GM19099 (cell line): ENCODE measurements at regions not wholly inside any gene's neighbourhood (a gene's known extent, or its start where the extent isn't known, plus 50 kb on each side); places are given as distances from the start of the nearest gene placed in this dataset.

Source experiments
- POLR2A ChIP-seq: IDR thresholded peaks from 3 replicates; pipeline ENCODE4 v1.6.1; 2011; ENCODE audit warnings: low read depth; ENCODE audit not compliant: insufficient read length; ENCODE audit errors: extremely low read depth

DNA sequence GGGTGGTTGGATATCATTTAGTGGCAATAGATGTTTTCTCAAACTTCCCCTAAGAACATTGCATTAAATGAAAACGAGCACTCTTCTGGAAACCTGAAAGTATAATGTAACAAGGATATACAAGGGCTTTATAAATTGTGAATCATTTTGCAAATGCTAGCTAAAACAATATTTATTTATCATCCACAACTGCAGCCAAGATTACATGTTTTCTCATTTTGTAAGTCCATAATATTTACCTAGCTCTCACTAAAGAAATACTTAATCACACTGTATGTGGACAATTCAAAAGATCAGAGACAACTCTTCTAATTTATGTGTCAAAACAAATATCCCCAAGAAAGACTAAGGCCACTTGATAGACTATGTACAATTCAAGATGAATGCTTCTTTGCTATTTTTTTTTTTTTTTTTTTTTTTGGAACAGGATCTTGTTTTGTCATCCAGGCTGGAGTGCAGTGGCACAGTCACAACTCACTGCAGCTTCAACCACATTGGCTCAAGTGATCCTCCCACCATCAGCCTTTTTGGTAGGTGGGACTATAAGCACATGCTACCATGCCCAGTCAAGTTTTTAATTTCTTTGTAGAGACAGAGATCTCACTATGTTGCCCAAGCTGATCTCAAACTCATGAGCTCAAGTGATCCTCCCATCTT, 427.7 kb upstream of the THBS1 start:
- no peak for TF ChIP-seq POLR2A

DNA sequence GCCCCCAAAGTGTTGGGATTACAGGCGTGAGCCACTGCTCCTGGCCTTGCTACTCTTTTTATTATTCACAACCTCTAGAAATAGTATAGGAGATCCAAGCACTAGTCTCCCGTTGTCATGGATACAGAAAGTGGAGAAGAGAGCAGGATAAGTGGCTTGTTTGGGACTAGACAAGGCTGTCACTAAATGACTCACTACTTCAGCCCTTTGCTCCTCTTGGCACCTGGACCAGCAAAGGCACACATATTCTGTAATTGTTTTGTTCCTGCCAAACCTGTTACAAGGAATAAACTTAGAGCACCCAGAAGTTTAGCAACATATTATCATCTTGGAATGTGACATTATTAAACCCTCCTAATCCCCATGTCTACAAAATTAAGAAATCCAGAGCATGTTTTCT, 427.2 kb upstream of the THBS1 start:
- no peak for TF ChIP-seq POLR2A

DNA sequence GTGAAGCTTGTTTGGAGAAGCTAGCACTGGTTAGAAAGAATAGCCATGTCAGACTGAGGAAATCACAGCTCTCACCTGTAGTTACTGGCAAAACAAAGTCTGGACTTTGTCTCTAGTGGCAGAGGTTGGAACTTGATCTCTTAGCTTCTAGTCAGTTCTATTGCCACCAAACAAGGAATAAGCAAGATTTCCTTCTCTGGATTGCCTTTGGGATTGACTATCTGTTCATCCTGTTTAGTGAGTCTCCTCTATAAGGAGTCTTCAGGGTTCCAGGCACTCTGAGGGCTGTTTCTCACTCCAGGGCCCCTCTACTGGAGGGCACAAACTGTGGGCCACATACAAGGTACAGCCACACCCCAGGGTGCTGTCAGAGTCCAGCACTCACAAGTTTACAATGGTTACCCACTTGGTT, 426.6 kb upstream of the THBS1 start:
- no peak for TF ChIP-seq POLR2A

DNA sequence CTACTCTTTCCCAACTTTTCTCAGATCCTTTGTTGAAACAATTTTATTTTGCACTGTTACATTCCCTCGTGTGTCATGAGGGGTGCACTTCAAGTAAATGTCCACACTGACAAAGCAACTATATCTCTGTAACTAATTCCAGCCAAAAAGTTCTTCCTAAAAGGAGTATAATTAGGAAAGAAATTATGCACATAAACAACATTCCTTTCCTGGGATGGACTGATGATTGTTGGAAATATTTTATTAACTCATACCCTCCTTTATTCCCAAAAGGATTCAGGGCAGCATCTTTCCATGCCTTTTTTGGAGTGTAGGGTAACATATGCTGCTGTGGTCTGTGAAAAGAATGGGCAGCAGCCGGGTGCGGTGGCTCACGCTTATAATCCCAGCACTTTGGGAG, 426.1 kb upstream of the THBS1 start:
- no peak for TF ChIP-seq POLR2A

DNA sequence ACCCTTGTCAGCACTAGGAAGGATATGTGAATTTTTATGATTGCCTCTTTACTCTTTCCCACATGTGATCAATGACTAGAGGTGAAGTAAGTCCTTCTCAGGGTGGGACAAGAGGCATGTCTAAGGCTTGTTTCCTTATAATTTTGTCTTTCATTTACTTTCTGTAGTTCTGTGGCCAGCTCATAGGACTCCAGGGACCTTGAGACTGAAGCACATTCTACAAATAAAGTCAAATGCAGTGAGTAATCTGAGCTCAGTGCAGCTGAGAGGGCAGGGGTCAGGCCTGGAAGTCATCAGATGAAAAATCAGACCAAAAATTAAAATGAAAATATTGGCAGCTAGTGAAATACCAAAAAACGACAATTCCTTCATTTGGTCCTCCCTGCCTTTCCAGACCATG, 424.7 kb upstream of the THBS1 start:
- no peak for TF ChIP-seq POLR2A

DNA sequence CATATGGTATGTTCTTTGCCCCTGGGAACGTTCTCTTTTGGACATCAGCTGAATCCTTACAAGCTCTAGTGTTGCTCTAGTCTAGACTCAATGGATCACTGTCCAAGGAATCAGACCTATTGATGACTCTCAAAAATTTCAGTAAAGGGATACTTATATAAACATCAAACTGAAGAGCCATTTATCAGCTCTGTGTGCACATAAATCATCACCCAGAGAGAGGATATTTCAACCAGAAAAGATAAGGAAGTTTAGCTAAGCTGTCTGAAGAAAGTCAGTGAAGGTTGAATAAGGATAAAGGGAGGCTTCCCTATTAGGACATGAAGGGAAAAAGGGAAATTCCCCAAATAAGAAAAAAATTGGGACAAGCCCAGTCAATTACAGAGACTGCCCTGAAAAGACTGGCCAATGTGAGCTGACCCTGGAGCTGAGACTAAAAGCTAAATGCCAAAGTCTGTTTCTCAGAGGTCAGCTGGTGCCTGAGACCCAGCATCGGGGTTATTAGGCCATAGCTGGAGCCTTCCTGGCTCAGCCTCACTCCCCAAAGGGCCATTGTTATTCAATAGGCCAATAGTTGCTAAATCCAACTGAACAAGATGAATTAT, 424.1 kb upstream of the THBS1 start:
- no peak for TF ChIP-seq POLR2A

DNA sequence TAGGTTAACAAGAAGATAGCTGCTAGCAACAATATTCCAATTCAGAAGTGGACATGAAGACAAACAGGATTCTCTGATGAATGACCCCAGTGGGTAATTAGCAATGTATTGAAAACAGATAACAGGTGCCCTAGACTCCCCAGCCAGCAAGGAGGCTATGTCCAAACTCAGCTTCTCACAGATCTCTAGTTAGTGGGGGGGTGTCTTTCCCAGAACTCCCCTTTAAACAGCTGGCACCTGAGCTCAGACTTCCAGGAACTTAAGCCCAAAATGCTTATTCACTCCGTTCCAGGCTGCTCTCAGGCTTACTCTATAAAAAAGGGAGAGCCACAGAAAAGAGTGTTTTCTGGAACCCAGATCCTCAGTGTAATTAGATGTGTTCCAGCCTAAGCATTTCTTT, 423.0 kb upstream of the THBS1 start:
- no peak for TF ChIP-seq POLR2A

DNA sequence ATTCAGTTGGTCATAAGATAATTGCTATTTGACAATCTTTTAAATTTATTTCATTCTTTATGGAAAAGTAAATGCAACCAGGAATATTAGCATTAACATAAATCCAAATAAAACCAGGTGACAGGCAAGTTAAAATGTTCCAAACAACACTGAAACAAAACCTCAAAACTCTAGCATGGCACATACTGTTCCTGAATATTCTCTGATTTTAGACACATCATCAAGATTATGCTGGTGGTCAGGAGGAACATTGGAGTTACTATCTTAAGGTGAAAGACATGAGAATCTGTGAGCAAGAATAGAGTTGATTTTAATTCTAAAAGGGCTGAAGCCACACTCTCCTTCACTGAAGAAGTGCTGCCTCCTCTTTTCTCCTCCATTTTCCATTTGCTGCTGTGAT, 421.0 kb upstream of the THBS1 start:
- no peak for TF ChIP-seq POLR2A

DNA sequence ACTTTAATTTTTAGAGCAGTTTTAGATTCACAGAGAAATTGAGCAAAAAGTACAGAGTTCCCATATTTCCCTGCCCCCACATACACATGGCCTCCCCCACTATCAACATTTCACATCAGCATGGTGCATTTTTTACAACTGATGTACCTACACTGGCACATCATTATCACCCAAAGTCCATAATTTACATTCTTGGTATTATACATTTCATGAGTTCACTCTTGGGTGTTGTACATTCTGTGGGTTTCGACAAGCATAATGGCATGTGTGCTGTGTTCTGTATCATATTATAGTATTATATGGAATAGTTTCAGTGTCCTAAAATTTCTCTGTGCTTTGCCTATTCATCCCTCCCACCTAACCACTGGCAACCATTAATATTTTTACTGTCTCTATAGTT, 419.8 kb upstream of the THBS1 start:
- TF ChIP-seq POLR2A, result no peak

DNA sequence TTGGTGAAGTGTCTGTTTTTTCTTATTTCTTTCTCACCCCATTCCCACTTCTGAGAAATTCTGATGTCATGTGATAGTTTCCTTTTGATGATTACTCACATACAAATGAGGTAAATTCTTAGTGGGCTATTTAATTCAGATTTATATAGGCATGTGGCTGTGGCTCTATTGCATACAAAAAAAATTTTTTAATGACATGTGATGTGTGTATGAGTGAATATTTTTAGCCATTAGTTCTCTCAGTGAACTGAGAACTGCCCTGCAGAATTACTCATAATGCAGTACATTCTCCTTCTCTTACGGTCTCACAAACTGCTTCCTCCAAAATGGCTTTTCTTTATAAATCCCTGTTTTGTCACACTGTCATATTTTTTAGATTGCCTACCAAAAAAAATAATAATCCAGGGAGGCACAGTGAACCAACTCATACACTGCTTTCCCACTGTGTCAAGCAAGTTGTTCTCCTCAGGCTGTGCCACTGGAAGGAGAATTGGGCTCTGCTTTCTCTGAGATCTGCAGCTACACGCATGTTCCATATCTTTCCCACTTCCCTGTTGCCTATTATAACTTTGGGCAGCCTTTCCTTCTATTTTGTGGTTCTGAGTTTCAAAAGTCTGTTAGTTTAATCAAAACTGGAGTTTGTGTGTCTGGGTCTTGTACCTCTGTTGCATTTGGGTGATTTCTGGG, 415.7 kb upstream of the THBS1 start:
- TF ChIP-seq POLR2A, result no peak

DNA sequence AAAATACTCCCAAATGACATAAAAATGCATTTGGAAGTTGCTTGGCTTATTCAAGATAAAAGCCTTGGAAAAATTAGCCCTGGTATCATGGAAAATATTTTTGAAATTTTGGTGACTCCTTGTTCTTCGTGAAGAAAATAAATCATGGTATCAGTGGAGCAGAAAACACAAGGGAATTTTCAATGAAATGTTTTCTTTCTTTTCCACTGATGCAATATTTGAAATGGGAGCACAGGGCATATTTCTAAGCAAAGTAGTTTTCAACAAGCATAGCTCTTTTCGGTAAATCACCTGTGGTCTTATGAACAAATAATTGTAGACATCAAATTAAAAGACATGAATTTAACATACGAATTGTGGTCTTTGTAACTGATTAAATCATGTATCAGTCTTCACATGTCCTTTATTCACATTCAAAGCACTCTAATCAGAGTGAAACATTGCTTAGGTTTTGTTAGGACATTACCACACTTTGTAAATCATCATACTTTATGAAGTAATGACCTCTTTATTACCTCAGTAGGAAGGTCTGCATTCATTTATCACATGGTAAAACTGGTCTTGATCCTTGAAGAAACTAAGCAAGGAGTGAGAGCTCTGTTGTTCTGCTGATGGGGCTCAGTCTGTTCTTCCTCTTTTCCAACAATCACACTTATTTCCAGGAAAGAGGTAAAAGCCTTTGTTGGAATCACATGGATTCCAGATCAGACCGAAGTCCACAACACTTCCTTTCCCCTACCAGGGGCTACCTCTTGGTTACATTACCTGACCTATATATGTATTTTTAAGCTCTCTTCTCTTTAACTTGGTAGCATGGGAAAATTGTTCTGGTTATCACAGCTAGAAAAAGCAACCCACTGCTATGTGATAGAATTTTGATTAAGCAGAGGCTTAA, 413.5 kb upstream of the THBS1 start:
- TF ChIP-seq POLR2A, result no peak

DNA sequence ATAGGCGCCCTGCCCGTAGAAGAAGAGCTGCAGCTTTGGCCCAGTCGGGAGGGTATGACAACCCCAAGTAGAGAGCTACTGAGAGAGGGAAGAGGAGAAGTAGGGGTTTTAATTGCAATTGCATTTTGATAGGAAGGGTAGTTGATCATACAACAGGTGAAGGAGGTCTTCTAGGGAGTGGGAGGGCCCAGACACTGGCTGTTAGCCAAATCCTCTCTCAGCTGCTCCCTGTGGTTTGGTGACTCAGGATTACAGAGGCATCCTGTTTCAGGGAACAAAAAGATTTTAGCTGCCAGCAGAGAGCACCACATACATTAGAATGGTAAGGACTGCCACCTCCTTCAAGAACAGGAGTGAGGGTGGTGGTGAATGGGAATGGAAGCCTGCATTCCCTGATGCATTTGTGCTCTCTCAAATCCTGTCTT, 408.9 kb upstream of the THBS1 start:
- no peak for TF ChIP-seq POLR2A

DNA sequence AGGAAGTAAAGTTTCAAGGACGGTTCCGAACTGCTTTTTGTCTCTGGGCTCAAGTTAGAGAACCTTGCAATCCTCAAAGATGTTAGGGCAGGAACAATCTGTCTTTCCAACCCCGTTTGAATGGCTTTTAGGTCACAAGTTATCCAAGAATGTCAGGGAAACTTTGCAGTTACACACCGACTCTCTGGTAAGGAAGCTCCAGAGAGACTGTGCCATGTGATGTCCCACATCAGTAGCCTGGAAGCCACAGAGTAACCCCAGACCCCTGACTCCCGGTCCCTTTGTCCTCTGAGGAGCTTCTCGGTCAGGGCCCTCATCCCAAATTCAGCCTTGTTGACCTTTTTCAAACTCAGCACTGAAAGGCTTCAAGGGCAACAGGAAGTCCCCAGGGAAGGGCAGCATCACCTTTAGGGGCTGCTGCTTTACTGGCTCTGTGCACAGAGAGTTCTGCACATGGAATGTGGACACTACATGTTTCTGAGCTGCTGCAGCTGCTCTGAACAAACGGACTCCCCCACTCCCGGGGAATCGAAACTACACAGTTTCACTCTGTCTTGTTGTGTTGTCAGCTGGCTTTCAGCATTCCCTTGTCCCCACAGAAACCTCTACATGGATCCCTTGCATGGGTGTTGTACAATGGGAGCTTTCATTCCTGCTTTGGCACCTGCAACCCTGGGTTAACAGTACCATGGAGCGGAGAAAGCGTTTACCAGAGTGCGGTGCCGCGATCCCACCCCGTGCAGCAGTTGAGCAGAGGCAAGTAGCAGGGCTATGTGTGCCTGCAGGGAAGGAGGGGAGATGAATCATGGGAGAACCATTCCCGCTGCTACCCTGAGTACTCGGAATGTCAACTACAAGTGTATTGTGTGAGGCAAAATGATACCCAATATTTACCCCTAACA, 408.2 kb upstream of the THBS1 start:
- no peak for TF ChIP-seq POLR2A

DNA sequence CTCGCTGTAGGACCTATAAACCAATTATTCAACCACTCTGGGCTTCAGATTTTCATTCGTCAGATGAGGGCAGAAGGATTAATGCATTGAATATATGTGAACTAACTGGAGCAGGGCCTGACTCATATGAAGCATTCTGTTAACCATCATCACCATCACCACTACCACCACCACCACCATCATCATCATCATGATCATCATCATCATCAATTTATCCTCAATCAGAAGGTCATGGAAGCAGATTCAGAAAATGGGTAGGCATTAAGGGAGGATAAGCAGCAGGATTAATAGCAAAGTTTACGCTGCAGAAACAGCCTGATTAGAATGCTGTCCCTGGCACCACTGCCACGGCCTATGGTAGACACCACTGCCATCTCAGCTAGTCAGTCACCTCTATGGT, 407.5 kb upstream of the THBS1 start:
- no peak for TF ChIP-seq POLR2A

DNA sequence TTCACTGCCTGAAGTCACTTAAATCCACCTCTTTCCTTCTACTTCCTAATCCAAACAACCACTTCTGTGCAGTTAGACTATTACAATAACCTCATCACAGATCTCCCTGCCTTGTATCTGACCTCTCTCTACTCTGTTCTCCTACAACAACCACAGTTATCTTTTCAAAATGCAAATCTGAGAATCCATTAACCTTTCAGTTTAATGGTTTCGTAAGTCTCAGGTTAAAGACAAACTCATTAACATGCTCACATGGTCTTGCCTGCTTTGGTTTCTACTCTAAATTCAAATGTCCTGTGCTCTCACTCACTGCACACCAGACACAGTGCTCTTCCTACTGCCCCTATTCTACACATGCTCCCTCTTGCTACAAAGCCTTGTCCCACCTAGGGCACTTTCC, 406.5 kb upstream of the THBS1 start:
- no peak for TF ChIP-seq POLR2A

DNA sequence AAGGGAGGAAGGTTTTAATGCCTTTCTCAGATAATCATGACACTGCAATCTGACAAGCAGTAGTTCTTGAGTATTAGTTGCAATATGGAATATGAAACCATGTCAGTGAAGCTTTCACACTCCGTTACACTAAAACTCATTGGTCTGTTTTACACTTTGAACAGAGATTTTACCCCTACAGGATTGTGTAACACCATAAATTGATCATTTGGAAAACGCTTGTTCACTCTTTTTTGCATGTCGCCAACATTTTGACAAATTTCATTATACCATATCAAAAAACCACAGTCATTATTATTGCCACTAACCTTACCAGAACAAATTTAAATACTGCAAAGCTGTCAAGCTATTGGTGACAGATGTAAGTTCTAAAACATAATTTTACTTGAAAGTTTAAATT, 404.8 kb upstream of the THBS1 start:
- no peak for TF ChIP-seq POLR2A
